Stimulated activated CD4-positive, alpha-beta T cell treated with anti-CD3 and anti-CD28 coated beads, Interleukin-1b, Interleukin-23, amount 100 ng/mL, for 48 hours (primary cell): ENCODE measurements at regions not wholly inside any gene's neighbourhood (a gene's known extent, or its start where the extent isn't known, plus 50 kb on each side); places are given as distances from the start of the nearest gene placed in this dataset.
"Not testable (repeated sequence)": the region's sequence is repeated elsewhere in the genome, so short reads cannot be mapped to it uniquely, and the experiment has no call there.

Source experiments
- DNase-seq: peaks from one replicate; pipeline ENCODE4 v3.0.0-alpha.2; 2020

DNA sequence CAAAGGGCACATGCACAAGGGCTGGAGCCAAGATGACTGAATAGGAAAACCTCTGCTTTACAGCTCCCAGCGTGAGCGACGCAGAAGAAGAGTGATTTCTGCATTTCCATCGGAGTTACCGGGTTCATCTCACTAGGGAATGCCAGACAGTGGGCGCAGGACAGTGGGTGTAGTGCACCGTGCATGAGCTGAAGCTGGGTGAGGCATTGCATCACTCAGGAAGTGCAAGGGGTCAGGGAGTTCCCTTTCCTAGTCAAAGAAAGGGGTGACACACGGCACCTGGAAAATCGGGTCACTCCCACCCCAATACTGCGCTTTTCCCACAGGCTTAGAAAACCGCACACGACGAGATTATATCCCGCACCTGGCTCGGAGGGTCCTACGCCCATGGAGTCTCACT lies 64.5 kb upstream of the HTR1E start:
- DNase-seq: not testable (repeated sequence)

DNA sequence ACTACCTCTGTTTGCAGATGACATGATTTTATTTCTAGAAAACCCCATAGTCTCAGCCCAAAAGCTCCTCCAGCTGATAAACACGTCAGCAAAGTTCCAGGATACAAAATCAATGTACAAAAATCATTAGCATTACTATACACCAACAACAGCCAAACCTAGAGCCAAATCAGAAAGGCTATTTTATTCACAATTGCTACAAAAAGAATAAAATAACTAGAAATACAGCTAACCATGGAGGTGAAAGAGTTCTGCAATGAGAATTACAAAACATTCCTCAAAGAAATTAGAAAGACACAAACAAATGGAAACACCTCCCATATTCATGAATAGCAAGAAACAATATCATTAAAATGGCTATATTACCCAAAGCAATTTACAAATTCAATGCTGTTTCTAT lies 65.6 kb upstream of the HTR1E start:
- no peak for DNase-seq

- DNase-seq: no peak
Measured at GRCh38 chr6:86869500-86869899, 67.8 kb upstream of the HTR1E start.

- DNase-seq: no peak
Measured at GRCh38 chr6:86859513-86859912, 77.8 kb upstream of the HTR1E start.

GRCh38 chr6:86858970-86859369 lies 78.4 kb upstream of the HTR1E start:
- no peak for DNase-seq

- DNase-seq: no peak
Measured at GRCh38 chr6:86857783-86858182, 79.5 kb upstream of the HTR1E start.

DNA sequence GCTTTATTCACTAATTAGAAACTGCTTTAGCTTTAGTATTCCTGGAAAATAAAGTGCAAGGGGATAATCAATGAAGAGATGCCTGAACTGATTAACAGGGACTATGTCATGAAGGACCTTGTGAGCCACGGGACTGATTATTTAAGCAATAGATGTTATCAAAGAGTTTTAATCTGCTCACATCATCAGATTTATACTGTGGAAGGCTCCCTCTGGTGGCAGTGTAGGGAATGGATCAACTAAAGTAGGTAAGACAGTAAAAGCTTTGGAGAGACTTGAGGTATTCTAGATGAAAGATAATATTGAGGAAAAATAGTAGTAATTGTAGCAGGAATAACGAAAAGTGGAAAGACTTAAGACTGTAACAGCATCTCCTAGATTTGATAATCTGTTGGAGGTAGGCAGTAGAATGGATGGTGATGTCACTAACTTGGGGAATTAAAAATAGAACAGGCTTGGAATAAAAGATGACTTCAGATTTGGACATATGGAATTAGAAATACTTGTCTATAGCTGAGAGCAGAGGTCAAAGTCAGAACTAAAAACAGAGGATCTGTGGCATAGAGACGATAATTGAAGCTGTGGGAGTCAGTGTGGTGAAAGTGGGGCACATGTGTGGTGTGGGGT lies 80.3 kb upstream of the HTR1E start:
- DNase-seq: peak; percentile 7

GRCh38 chr6:86856379-86856778 lies 80.9 kb upstream of the HTR1E start:
- no peak for DNase-seq

- DNase-seq: no peak
Measured at GRCh38 chr6:86848986-86849385, 88.3 kb upstream of the HTR1E start.

DNA sequence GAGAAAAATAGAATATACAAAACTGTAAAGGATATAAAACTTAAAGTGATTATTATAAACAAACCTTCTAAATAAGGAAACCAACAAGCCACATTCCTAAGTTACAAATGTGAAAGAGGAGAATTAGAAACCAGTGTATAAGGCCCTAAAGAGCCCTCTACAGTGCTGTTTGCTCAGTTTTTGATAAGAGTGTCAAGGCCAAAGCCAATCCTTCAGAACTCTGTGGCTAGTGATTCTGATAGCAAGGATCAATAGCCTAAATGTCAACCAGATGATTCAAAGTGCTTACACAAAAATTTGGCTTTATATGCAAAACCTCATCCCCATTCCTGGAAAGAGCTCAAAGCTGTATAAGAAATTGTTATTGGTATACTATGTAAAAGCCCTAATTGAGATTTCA lies 104.6 kb upstream of the HTR1E start:
- DNase-seq: no peak

DNA sequence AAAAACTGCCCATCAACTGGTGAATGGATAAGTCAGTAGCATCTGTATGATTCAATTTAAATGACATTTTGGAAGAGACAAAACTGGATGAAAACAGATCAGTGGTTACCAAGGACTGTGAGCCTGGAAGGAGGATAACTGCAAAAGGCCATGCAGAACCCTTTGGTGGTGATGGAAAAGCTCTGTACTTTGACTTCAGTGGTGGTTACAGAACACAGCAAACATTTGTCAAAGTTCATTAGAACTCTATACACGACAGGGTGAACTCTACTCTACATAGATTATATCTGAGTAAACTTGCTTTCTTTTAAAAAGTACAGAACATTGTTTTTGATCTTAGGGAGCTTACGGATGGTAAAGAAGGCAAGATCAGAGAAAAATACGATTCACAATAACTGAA lies 111.9 kb upstream of the HTR1E start:
- no peak for DNase-seq

DNA sequence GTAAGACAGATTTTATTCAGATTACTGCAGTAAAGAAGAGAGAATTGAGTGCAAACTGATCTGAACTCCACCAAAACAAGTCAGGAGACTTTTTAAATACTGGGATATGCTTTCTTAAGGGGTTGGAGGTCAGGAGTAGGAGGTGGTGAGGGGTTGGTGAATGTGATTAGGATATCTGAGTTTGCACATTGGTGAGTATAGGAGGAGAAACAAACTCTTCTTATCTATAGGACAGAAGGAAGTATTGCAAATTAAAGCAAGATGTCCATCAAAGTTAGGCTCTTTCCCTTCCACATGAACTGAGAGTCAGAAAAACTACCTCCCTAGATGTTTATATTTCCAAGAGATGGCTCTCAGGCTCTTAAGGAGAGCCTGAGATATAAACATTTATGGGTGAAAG lies 114.6 kb upstream of the HTR1E start:
- DNase-seq: no peak

- DNase-seq: no peak
Measured at GRCh38 chr6:86820750-86821149, 116.6 kb upstream of the HTR1E start.

DNA sequence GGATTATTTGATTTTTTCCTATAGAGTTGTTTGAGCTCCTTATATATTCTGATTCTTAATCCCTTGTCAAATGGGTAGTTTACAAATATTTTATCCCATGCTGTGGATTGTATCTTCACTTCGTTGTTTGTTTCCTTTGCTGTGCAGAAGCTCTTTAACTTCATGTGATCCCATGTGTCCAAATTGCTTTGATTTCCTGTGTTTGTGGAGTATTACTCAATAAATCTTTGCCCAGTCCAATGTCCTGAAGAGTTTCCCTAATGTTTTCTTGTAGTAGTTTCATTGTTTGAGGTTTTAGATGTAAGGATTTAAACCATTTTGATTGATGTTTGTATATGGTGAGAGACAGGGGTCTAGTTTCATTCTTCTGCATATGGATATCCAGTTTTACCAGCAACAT lies 143.7 kb upstream of the HTR1E start:
- DNase-seq: no peak

- DNase-seq: no peak
Measured at GRCh38 chr6:86791476-86791875, 145.9 kb upstream of the HTR1E start.

GRCh38 chr6:86789779-86790411 lies 147.4 kb upstream of the HTR1E start:
- DNase-seq: no peak

DNA sequence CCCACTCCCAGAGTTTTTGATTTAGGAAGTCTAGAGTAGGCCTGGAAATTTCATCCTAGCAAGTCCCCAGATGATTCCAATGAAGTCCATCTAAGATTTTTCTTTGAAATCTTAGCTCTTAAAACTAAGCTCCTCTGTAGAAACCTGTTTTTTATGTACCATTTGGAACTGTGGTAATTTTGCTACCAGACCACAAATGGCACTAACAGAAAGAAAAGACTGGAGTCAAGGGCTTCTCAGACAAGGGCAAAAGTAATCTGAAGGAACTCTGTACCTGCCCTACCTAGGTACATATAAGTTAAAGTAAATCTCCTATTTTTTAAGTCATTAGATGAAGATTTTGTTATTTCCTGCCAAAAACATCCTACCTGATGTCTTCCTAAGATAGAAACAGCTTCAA lies 155.0 kb upstream of the HTR1E start:
- no peak for DNase-seq

GRCh38 chr6:86780923-86781322 lies 156.4 kb upstream of the HTR1E start:
- no peak for DNase-seq

DNA sequence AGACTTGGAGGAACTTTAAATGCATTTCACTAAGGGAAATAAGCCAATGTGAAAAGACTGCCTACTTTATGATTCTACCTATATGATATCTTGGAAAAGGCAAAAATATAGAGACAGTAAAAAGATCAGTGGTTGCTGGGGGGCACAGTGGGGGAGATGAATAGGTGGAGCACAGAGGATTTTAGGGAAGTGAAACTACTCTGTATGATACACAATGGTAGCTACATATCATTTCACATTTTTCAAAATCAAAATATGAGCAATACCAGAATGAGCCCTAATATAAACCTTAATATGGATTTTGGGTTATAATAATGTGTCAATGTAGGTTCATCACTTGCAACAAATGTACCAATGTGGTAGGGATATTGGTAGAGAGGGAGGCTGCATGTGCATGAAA lies 161.4 kb upstream of the HTR1E start:
- no peak for DNase-seq

DNA sequence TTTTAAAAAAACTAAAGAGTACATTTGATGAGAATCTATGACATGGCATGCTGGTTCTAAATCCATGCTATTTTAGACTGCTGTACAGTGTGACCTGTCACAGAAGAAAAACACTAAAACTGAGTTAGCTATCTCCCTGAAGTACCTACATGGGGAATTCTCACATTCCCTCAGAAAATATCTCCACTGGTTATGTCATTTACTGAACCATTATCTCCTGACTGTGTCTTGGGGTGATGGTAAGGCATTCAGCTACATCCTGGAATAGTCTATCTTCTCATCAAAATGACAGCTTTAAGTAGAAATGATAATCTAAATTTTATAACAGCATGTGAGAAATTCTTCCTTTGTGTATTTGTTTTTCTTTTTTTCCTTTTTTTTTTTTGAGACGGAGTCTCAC lies 172.1 kb upstream of the HTR1E start:
- no peak for DNase-seq

GRCh38 chr6:86759953-86760352 lies 177.4 kb upstream of the HTR1E start:
- not testable (repeated sequence) for DNase-seq

DNA sequence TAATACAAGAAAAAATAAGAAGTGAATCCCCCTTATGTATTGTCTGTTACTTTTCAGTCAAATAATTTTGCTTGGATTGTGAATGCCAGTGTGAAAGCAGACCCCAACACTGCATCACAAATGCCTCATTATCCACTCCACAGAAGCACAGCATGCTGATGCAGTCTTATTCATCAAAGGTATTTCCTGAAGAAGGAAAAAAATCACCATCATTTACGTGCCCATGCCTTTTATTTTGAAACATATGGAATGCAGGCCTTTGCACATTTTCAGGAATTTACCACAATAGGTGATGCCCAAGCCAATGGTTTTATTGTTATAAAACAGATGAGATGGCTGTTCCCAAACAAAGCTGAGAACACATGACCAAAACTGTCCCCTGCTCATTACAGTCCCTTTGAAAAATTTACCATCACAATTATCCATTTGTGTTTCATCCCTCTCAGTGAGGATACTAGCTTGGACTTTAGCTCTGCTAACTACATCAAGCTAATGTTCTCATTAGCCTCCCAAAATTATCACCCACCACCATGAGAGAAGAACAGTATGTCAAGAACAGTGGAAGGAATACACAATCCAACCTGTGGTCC lies 180.6 kb upstream of the HTR1E start:
- DNase-seq: no peak

- DNase-seq: no peak
Measured at GRCh38 chr6:86744048-86744447, 193.3 kb upstream of the HTR1E start.

- DNase-seq: no peak
Measured at GRCh38 chr6:86738078-86738477, 199.2 kb upstream of the HTR1E start.

DNA sequence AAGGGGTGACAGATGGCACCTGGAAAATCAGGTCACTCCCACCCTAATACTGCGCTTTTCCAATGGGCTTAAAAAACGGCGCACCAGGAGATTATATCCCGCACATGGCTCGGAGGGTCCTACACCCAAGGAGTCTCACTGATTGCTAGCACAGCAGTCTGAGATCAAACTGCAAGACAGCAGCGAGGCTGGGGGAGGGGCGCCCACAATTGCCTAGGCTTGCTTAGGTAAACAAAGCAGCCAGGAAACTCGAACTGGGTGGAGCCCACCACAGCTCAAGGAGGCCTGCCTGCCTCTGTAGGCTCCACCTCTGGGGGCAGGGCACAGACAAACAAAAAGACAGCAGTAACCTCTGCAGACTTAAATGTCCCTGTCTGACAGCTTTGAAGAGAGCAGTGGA lies 205.7 kb upstream of the HTR1E start:
- DNase-seq: not testable (repeated sequence)
